Nephron (organoid): ENCODE measurements at regions not wholly inside any gene's neighbourhood (a gene's known extent, or its start where the extent isn't known, plus 50 kb on each side); places are given as distances from the start of the nearest gene placed in this dataset.

ENCODE experiments used
- H3K27ac Mint-ChIP-seq, 3 experiments: 2 replicates each; pipeline ENCODE4 v1.8.0; 2020; ENCODE audit warnings: mixed read lengths in 3 of 3, mild to moderate bottlenecking in 2 of 3, moderate library complexity in 1 of 3
- H3K27me3 Mint-ChIP-seq: 2 replicates; pipeline ENCODE4 v1.8.0; 2021; ENCODE audit warnings: low read depth, mild to moderate bottlenecking, moderate library complexity, mixed read lengths
- H3K36me3 Mint-ChIP-seq: 2 replicates; pipeline ENCODE4 v1.8.0; 2020; ENCODE audit warnings: low read depth, mixed read lengths
- H3K4me1 Mint-ChIP-seq: 2 replicates; pipeline ENCODE4 v1.8.0; 2020; ENCODE audit warnings: mixed read lengths
- H3K4me3 Mint-ChIP-seq, 3 experiments: 2 replicates each; pipeline ENCODE4 v1.8.0; 2020; ENCODE audit warnings: mild to moderate bottlenecking in 3 of 3, mixed read lengths in 3 of 3, moderate library complexity in 2 of 3
- H3K9me3 Mint-ChIP-seq: 2 replicates; pipeline ENCODE4 v1.8.0; 2020; ENCODE audit warnings: mixed read lengths
- TF ChIP-seq, protein P1 (sequence below), 3 experiments: fragments of 200-600 bp; sonication (generic); IDR thresholded peaks; one replicate each; pipeline ENCODE4 v1.5.0; 2021; ENCODE audit warnings: antibody characterized with exemption in 3 of 3; ENCODE audit not compliant: unreplicated experiment in 3 of 3

DNA sequence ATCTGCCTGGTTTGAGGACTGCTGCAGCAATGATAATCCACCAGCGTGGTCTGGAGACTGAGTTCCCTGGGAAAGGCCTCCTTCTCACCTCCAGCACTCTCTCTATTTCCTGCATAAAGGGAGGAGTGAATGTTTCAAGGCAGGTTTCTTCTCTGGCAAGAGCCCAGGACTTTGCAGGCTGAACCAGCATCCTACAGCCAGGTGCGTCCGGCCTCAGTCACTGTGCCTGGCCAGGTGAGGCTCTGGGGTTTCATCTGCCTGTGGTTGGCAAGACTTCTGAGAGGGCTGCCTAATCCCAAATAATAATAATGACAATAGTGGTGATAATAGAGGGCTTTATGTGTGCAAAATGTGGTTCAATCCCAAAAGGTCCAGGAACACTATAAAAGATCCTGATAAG is 269.0 kb upstream of the TBC1D5 start:
- H3K27ac Mint-ChIP-seq = no peak overlapping the region
- peaks cover 9% of the 10 kb centered on the region for H3K27me3 Mint-ChIP-seq
- no peaks in the 10 kb centered on the region for H3K9me3 Mint-ChIP-seq
- H3K36me3 Mint-ChIP-seq = no peaks in the 10 kb centered on the region
- no peak overlapping the region for H3K4me3 Mint-ChIP-seq
- TF ChIP-seq, protein P1, sequence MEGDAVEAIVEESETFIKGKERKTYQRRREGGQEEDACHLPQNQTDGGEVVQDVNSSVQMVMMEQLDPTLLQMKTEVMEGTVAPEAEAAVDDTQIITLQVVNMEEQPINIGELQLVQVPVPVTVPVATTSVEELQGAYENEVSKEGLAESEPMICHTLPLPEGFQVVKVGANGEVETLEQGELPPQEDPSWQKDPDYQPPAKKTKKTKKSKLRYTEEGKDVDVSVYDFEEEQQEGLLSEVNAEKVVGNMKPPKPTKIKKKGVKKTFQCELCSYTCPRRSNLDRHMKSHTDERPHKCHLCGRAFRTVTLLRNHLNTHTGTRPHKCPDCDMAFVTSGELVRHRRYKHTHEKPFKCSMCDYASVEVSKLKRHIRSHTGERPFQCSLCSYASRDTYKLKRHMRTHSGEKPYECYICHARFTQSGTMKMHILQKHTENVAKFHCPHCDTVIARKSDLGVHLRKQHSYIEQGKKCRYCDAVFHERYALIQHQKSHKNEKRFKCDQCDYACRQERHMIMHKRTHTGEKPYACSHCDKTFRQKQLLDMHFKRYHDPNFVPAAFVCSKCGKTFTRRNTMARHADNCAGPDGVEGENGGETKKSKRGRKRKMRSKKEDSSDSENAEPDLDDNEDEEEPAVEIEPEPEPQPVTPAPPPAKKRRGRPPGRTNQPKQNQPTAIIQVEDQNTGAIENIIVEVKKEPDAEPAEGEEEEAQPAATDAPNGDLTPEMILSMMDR (IDR thresholded peaks at IDR 0.05; ENCODE audit: unreplicated experiment in 3 of 3) = no peak
- no peaks in the 10 kb centered on the region for H3K4me1 Mint-ChIP-seq

DNA sequence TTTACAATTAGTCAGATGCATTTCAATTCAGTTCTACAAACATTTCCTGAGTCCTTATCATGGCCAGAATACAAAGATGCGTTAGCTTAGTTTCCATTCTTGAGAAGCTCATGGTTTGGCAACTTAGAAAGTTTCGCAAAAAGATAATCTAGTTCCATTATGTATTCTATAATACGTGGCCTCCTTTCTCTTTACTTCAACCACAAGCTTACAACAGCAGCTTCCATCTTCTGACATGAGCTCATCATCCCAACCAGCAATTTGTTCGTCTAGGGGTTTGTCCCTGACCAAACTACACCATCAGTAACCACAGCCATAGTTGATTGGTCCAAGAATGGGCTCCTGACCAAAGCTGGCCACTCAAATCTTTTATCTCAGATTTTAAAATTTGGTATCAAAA is 267.6 kb upstream of the TBC1D5 start:
- no peak overlapping the region for H3K4me3 Mint-ChIP-seq
- peaks cover 9% of the 10 kb centered on the region for H3K27me3 Mint-ChIP-seq
- no peaks in the 10 kb centered on the region for H3K4me1 Mint-ChIP-seq
- H3K36me3 Mint-ChIP-seq = peaks cover 5% of the 10 kb centered on the region
- H3K27ac Mint-ChIP-seq = no peak overlapping the region
- TF ChIP-seq, protein P1 (IDR thresholded peaks at IDR 0.05; ENCODE audit: unreplicated experiment in 3 of 3) = no peak
- peaks cover 5% of the 10 kb centered on the region for H3K9me3 Mint-ChIP-seq

DNA sequence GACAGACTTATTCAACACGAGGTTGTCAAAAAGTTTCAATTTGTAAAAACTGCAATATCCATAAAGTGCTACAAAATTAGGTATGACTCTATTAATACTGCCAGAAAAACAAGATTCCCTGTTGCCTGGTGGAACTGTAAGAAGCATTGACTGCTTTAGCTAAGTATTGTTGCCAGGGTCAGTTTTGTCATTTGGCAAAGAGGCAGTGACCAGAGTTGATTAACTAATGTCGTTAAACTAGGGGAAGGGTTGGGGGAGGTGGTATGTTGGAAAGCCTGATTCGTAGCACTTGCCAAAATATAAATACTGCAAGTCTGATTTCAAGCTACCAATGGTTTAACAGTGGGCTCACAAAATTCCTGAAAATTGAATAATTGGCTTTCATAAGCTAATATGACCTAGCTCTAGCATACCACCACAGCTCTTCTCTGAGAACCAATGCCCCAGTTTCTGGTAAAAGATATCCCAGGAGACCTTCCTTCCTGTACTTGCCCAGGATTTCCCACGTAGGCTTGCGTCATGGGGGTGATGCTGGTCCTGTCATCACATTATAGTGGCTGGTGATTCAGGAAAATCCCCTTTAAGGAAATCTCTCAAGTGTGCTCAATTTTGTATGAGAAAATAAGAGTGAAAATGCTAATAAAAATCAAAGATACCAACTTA is 266.4 kb upstream of the TBC1D5 start:
- Mint-ChIP-seq H3K27ac (no peak overlapping the region), H3K36me3 (peaks cover 8% of the 10 kb centered on the region), H3K9me3 (peaks cover 9% of the 10 kb centered on the region), H3K4me3 (no peak overlapping the region), H3K4me1 (no peaks in the 10 kb centered on the region), H3K27me3 (peaks cover 12% of the 10 kb centered on the region)
- TF ChIP-seq, protein P1 (IDR thresholded peaks at IDR 0.05; ENCODE audit: unreplicated experiment in 3 of 3) = no peak

DNA sequence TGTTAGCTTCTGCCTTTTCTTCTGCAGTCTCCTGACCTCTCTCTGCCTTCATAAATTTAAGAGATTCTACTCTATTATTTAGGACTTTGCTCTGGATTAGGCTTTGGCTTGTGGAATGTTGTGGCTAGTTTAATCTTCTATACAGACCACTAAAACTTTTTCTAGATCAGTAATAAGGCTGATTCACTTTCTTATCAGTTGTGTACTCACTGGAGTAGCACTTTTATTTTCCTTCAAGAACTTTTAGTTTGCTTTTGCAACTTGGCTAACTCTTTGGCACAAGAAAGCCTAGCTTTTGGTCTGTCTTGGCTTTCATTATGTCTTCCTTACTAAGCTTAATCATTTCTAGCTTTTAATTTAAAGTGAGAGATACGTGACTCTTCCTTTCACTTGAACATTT is 265.5 kb upstream of the TBC1D5 start:
- H3K9me3 Mint-ChIP-seq = peaks cover 12% of the 10 kb centered on the region
- no peak overlapping the region for H3K27ac Mint-ChIP-seq
- H3K36me3 Mint-ChIP-seq = peaks cover 8% of the 10 kb centered on the region
- H3K4me3 Mint-ChIP-seq = no peak overlapping the region
- H3K4me1 Mint-ChIP-seq = no peaks in the 10 kb centered on the region
- TF ChIP-seq, protein P1 (IDR thresholded peaks at IDR 0.05; ENCODE audit: unreplicated experiment in 3 of 3) = no peak
- H3K27me3 Mint-ChIP-seq = peaks cover 12% of the 10 kb centered on the region

DNA sequence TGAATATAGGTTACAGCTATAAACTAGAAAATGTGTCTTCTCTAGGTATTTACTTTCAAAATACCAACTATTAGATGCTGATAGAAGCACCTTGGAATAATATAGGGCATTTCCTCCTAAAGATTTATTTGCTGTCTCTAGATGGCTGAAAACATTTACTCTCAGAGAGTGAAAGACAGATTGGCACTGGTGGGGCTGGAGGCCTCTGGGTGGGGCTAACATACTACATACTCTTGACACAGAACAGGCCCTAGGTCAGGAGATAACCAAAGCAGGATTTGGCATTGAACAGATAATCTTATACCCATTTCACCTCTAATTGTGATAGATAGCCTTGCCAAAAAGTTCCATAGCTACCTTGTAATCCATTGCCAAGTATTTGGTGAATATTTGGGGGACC is 253.3 kb upstream of the TBC1D5 start:
- Mint-ChIP-seq H3K27ac (no peak overlapping the region), H3K4me3 (no peak overlapping the region), H3K9me3 (no peaks in the 10 kb centered on the region), H3K27me3 (no peaks in the 10 kb centered on the region), H3K36me3 (no peaks in the 10 kb centered on the region), H3K4me1 (no peaks in the 10 kb centered on the region)
- TF ChIP-seq, protein P1 (IDR thresholded peaks at IDR 0.05; ENCODE audit: unreplicated experiment in 3 of 3) = no peak

DNA sequence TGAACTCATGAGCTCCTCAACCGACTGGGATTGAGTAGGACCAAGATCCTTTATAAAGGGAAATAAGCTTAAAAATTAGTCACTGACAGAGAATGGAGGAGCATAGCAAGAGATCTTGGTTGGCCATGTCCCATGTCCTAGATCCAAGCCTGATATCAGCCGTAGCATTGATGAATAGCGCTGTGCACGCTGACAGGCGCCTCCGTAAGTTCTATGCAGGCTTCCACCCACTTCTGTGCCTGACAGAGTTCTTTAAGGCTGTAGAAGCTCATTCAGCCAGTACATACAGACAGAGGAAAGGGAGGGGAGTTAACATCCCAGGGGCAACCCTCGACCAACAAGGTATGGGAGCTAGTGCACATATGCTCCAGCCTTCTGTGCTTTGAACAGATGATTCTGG is 251.7 kb upstream of the TBC1D5 start:
- Mint-ChIP-seq H3K4me1 (no peaks in the 10 kb centered on the region), H3K27ac (no peak overlapping the region), H3K27me3 (no peaks in the 10 kb centered on the region), H3K36me3 (no peaks in the 10 kb centered on the region), H3K9me3 (no peaks in the 10 kb centered on the region), H3K4me3 (no peak overlapping the region)
- TF ChIP-seq, protein P1 (IDR thresholded peaks at IDR 0.05; ENCODE audit: unreplicated experiment in 3 of 3) = no peak
